ENCODE measurements at regions not wholly inside any gene's neighbourhood (a gene's known extent, or its start where the extent isn't known, plus 50 kb on each side); places are given as distances from the start of the nearest gene placed in this dataset.

DNA sequence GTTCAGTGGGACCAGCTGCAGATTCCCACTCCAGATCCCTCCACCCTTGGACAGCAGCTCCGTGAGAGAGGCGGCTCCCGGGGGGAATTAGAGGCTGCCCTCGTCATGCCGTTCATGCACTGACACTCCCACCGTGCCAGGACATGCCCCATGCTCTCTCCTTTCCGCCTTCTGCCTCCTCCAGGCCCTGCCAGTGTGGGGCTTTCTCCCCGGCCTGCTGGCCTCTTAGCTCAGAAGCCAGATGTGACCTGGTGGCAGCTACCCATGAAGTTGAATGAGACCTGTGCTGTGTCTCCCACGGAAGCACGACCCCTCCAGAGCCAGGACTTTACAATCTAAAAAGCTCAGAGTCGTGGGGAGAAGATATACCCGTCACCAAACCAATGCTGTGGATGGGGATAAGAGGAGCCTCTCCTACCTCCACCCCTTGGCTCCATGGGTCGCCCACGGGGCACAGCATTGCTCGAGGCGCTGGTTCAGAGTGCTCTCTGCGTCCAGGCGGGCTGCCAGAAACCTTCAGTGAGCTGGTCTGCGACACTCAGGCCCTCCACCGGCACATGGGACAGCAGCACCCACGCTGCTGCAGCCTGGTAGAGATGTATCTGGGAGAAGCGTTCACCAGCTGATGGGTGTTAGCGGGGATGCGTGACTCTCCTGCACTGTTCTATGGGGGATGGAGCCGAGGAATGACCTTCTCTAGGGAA is 111.0 kb upstream of the GPC1 start:
- DNase-seq = no peak

DNA sequence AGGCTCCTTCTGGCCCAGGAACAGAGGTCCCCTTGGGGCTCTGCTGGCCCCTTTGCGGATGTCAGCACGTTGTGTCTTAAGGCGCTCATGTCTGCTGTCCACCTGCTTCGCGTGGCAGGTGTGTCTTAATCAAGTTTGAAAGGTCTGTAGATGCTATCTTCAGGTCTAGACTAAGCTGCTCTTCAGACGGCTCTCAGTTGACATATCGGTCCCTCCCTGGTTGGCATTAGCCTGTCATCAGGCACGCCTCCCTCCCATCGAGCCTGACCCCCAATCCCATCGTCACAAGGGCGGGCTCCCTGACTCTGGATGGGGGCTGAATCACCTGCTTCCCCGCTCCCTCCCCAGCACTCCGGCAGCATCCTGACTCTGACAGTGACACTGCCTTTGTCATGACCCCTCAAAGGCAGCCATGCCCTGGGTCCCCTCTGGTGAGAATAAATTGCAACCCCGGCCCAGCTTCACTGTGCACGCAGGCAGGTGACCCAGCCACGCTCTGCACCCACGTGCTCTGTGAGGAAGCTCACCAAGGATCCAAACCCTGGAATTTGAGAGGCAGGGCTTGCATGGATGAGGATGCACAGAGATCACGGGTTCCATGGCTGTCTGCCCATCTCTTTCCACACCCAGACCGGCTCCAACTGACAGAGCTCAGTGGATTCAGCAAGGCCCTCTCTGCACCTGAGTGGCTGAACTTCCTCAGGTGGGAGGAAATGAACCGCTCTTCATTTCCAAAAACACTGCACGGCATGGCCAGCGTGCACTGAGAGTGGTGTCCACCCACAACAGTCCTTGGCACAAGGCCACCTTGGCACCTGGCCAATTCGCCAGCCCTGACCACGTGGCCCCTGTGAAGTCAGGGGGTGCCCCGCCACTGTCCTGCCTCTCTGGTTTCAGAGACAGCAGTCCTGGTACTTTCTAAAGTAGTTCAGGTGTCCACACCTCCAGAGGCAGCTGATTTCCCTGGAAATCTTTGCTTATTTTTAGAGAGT is 110.2 kb upstream of the GPC1 start:
- no peak for DNase-seq

GRCh38 chr2:240326246-240326645 is 109.2 kb upstream of the GPC1 start:
- DNase-seq = no peak

DNA sequence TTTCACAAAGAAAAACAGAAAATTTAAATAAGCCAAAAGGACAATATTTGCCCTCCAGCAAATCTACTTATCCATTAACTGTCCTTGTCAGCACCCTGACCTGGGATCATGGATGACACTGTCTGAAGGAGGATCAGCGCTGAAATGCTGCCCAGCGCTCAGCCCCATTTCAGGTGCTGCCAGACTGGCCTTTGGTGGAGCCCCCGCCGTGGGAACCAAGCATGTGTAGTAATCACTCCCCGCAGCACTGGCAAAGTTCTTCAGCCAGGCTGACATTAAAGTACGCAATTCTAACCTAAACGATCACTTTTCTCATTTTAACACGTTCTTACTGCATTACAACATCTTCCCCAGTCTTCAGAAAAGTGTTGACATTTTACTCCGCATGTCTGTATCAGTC is 108.6 kb upstream of the GPC1 start:
- no peak for DNase-seq

DNA sequence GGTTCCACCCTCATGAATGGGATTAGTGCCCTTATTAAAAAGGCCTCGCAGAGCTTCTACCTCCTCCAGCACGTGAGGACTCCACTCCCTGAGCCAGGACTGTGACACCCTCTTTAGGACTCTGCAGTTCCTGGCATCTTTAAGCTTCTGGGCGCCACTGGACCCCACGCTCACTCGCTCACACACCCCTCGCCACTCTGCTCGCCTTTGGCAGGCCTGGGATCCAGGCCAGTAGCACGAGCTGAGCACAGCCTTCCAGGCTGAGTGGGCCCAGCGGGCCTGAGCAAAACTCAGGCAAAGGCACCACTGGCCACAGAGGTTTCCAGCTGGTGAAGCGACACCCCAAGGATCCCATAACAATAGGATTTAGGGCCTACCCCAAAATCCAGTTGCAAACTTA is 107.9 kb upstream of the GPC1 start:
- DNase-seq = no peak

GRCh38 chr2:240328526-240328925 is 106.9 kb upstream of the GPC1 start:
- DNase-seq = no peak

DNA sequence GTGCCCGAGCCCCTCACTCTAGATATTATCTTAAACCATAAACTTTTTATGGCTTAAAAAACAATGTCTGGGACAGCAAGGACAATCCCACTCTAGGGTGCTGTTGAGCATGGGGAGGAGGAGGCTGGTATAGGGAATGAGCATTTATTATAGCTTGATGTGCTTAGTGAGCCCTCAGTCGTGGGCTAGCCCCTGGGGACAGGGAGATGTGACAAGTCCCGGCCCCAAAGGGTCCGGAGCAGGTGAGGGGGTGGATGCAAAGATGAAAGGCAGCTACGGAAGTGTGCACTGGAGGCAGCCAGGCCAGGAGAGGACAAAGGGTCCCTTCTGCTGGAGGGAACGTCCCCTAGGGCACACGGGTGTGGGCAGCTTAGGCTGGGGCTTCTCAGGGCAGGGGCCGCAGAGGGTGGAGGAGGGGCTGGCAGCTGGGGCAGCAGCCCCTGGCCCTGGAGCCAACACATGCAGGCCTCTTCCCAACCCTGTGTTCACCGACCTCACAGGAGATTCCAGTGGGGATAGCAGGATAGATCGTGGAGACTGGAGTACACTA is 106.3 kb upstream of the GPC1 start:
- DNase-seq = no peak

GRCh38 chr2:240329778-240330177 is 105.7 kb upstream of the GPC1 start:
- no peak for DNase-seq

DNA sequence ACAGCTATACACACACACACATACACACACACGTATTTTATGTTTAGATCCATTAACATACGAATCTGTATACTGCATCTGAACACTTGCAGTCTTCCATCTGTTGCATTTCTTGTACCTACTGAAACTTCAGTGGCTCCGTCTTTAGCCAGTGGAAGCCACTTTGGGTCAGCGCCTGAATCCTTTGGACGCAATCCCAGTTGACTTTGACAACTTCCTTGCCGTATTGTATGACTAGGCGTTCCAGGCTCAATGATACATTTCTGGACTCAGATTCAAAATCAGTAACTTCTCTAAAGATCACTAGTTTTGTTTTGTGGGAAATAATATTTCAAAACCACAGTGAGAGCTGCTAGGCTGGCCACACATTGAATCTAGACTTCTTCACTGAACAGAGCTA is 101.5 kb upstream of the GPC1 start:
- DNase-seq = no peak

DNA sequence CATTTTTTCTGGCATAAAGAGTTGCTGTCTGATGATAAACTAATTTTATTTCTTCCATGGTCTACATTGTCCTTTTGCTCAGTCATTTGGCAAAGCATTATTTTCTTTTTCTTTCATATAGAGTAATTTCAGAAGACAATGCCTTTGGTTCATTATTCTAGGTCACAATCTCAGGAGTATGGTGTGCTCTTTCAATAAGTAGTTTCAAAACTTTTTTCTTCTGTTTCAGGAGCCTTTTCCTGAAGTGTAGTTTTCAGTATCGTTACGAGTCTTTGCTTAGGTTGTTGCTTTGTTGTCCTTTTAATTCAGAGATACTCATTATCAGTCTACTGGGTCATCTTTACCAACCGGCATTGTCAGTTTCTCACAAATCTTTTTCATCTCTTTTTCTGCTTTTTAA is 100.4 kb upstream of the GPC1 start:
- no peak for DNase-seq

DNA sequence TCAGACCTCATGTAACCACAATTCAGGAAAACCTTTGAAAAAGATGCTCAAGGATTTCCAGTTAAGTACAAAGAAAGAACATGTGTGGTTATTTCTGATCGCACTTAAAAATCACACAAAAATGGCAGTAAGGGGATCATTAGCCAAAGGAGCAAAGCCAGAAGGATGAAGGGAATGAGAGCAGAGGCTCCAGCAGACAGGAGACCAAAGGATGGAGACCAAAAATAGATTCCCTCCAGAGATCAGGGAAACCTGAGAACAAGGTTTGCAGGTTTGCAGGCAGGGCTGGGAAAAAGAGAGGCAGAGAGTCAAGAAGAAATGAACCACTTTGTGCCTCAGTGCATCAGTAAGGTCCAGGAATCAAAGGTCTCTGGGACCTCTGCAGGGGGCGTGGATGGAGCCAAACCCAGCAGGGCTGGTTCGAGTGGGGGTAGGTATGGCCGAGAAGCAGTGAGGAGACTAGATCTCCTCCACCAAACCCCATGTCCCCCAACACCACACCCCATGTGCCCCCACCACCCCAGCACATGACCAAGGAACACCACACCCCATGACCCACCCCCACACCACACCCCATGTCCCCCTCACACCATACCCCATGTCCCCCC is 98.5 kb upstream of the GPC1 start:
- no peak for DNase-seq

- DNase-seq = no peak
These were observed 97.2 kb upstream of the GPC1 start for GRCh38 chr2:240338274-240338673.

GRCh38 chr2:240339411-240340360 is 95.8 kb upstream of the GPC1 start:
- no peak for DNase-seq

DNA sequence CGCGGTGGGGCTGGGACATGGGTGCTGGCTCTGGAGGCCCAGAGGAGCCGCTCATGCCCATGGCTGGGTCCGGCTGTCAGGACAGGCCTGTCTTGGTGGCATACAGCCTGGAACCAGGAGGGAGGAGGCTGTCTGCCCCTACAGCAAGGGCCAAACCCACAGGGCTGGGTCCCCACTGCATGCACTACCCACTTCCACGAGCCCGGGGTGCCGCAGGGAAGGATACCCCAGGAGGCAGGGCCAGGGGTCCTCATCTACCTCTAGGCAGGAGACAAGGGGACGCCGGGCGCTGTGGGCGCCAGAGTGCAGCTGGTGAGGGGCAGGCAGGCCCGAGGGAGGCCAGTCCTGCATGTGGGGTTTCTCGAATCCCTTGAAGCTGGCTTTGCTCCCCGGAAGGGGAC is 95.1 kb upstream of the GPC1 start:
- DNase-seq = no peak

DNA sequence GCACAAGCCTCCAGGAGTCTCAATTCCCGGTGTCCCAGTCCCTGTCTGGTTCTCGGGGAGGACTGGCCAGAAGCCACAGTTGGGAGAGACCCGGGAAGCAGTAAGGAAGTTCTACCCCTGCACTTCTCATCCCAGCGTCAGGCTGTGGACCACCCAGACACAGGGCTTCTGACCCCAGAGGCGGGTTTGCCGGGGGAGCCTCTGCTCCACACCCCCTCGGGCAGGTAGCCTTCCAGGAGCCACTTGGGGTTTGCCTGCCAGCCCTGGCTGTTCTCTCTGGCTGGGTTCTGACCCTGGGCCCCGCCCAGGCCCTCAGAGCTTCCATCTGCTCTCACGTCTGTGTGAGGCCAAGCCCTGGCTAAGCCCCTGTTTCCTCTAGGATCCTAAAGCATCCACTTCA is 94.4 kb upstream of the GPC1 start:
- no peak for DNase-seq

DNA sequence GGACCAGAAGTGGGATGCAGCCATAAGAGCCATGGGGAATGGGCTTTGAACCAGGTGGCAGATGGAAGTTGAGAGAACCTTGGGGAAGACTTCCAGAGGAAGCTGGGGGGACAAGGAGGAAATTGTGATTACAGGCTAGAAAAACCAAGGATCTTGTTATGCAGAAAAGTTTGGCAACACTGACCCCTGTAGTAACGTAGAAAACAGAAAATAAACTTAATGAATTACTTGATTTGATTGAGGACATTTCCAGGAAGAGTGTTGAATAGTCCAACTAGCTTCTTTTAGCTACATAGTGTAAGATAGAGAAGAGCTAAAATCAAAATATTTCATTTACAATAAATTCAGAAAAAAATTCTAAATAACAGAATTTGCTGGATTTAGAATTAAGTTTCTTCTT is 91.9 kb upstream of the GPC1 start:
- DNase-seq = no peak

- DNase-seq = no peak
These were observed 90.6 kb upstream of the GPC1 start for GRCh38 chr2:240344904-240345303.

DNA sequence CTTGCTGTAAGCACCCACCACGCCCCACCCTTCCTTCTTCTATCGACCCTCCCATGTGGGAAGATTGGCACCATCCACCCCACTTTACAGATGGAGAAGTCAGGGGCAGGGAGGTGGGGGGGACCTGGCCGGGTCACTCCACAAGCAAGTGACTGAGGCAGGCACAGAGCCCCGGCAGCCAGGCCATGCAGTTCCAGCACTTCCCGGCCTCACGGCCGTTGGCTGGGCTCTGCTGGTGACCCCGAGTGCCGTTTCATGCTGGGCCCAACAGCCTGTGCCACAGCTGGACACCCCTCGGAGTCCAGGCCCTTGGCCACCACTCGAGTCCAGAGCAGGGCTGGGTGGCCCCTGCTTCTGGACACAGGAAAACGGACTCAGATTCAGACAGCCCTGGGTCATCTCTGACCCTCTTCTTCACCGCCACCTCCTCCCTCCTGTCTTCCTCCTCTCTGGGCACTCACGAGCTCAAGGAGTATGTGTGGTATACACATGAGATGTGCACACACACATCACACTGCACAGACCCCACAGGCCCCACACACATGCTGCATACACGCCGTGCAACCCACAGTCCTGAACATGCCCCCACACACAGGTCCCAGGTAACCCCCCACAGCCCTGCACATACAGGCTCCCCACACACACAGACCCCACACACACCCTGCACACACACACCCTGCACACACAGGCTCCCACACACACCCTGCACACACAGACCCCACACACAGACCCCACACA is 89.3 kb upstream of the GPC1 start:
- no peak for DNase-seq

DNA sequence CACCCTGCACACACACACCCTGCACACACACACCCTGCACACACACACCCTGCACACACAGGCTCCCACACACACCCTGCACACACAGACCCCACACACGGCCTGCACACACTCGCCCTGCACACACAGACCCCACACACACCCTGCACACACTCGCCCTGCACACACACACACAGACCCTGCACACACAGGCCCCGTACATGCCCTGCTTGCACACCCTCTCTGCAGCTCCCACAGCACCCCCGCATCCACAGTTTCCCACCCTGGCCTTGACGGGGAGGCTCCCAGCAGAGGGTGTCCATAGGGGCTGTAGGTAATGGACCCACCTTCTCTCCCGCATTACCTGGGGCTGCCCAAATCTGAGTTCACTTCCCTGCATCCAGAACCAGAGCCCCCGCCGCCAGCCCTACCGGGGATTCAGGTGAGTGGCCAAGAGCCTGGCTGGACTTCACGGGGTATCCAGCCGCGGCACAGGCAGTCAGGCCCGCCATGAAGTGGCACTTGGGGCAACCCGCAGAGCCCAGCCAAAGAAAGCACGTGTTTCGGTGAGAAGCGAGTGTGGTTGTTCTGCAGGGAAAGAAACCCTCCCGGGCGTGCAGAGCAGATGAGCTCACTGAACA is 88.6 kb upstream of the GPC1 start:
- no peak for DNase-seq

GRCh38 chr2:240347373-240347940 is 88.0 kb upstream of the GPC1 start:
- DNase-seq = no peak
